Mesodermal cell (in vitro differentiated cells): ENCODE measurements at regions not wholly inside any gene's neighbourhood (a gene's known extent, or its start where the extent isn't known, plus 50 kb on each side); places are given as distances from the start of the nearest gene placed in this dataset.

Experiments used
- H3K27ac ChIP-seq: 2 replicates; pipeline ENCODE4 v1.7.0; 2013; ENCODE audit warnings: mild to moderate bottlenecking, low read depth, low read length, moderate library complexity; ENCODE audit not compliant: severe bottlenecking
- H3K36me3 ChIP-seq: 2 replicates; pipeline ENCODE4 v1.7.1; 2013; ENCODE audit warnings: mild to moderate bottlenecking, low read length, moderate library complexity; ENCODE audit not compliant: control insufficient read depth, insufficient read depth
- H3K4me1 ChIP-seq: one replicate; pipeline ENCODE4 v1.7.1; 2013; ENCODE audit warnings: mild to moderate bottlenecking, low read length; ENCODE audit not compliant: insufficient read depth, control insufficient read depth, poor library complexity, severe bottlenecking
- H3K4me3 ChIP-seq: 2 replicates; pipeline ENCODE4 v1.7.0; 2013; ENCODE audit warnings: low read length, control low read depth, mild to moderate bottlenecking; ENCODE audit not compliant: insufficient read depth, poor library complexity, severe bottlenecking; ENCODE audit errors: extremely low read depth
- H3K9me3 ChIP-seq: 2 replicates; pipeline ENCODE4 v1.7.1; 2013; ENCODE audit warnings: mild to moderate bottlenecking, low read length, moderate library complexity; ENCODE audit not compliant: control insufficient read depth
- WGBS, 2 experiments: methylation state at CpG; one replicate each; pipeline ENCODE4 v1.1.5; 2013; ENCODE audit warnings: missing lambda C conversion rate in 2 of 2; ENCODE audit not compliant: insufficient coverage in 2 of 2; 5-methylcytosine and 5-hydroxymethylcytosine counted together

DNA sequence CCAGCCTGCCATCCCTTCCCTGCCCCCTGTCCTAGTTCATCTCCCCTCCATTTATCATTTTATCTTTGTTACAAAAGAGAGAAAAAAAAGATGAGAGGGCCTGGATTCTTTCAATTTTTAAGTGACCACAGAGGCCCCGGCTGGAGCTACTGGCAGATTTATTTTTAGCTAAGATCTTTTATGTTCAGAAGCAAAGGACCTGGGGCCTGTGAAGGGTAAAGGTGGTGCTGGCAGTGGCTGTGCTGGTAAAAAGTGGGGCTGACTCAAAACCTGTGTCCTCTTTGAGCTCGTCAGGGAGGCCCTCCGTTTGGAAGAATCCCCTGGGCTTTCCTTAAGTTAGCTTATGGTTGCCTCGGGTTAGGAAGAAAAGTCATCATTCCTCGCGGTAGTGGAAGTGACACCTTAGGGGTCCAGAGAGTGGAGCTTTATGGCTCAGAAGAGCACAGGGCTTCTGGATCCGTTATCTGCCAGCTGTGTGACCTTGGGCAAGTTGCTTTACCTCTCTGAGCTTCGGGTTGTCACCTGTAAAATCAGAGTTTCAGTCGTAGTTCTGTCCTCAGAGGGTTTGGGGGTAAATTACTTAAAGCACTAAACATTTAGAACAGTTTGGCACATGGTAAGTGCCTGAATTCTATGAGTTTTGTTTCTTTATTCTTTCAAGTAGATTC lies 923.8 kb upstream of the EEF2KMT start:
- Histone ChIP-seq H3K4me1 (peaks cover 11% of the 10 kb centered on the region), H3K36me3 (no peaks in the 10 kb centered on the region), H3K4me3 (no peak overlapping the region), H3K27ac (no peak overlapping the region), H3K9me3 (no peaks in the 10 kb centered on the region)
- 82% methylated on average over 7 of the region's 9 CpGs for WGBS, 2 experiments

DNA sequence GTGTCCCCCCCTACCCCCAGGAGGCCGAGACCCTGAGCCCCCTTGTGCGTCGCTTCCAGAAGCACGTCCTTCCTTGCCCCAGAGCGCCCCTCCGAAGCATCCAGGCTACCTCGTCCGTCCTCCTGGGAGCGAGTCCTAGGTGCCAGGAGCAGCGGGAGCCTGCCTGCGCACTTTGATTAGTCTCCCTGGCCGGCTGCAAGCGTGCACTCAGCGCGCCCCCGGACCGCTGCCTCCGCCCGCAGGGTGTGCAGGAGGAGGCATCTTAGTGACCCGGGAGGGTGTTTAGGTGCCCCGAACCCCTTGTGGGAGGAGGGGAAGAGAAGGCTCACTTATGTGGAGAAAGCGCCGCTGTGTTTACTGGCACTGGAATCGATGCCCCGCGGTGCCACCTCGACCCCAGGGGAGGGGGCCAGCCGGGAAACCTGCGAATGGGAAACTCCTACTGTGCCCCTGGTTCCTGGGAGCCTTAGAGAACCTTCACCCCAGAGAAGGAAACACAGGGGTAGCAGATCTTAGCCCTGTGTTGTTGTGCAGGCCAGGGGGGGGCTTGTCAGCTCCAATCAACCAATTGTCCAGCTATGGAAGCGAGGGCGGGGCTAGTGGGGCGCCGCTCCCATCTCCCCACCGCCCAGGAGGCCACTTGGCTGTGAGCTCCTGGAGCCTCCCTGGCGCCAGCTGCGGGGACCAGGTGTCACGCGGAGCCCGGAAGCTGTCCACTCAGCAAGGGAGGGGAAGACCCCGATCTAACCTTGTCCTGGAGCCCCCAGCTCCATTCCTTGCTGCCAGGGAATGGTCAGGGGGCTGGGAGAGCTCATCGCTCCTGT lies 922.8 kb upstream of the EEF2KMT start:
- 12 to 20% methylated on average over 25 to 34 of the region's 41 CpGs for WGBS, 2 experiments
- Histone ChIP-seq H3K27ac (no peak overlapping the region), H3K4me3 (peak overlapping the region; percentile 23), H3K4me1 (peaks cover 11% of the 10 kb centered on the region), H3K9me3 (no peaks in the 10 kb centered on the region), H3K36me3 (no peaks in the 10 kb centered on the region)

DNA sequence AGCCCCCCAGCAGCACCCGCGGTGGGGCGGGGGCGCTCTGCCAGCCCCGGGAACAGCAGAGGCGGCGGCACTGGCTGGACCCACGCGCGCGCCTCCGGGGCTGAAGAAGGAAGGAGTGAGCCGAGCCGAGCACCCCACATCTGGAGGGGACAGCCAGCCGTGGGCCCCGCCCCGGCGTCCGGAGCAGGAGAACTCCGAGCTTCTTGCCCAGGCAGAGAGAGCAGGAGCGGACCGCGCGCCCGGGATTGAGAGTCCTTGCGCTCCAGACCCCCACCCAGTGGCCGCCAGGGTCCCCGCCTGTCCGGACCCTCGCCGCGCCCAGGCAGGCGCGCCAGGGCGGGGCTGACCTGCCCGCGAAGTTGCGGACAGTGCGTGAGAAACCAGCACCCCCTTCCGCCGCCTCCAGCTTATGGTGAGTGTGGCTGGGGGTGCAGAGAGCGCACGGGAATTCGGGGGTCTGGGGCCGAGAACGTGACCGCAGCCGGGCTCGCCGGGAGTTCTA lies 921.9 kb upstream of the EEF2KMT start:
- H3K9me3 ChIP-seq, result no peaks in the 10 kb centered on the region
- peaks cover 11% of the 10 kb centered on the region for H3K4me1 ChIP-seq
- H3K36me3 ChIP-seq, result no peaks in the 10 kb centered on the region
- 0 to 2% methylated on average over 29 to 36 of the region's 50 CpGs for WGBS, 2 experiments
- H3K27ac ChIP-seq, result no peak overlapping the region
- H3K4me3 ChIP-seq, result peak overlapping the region; percentile 23

DNA sequence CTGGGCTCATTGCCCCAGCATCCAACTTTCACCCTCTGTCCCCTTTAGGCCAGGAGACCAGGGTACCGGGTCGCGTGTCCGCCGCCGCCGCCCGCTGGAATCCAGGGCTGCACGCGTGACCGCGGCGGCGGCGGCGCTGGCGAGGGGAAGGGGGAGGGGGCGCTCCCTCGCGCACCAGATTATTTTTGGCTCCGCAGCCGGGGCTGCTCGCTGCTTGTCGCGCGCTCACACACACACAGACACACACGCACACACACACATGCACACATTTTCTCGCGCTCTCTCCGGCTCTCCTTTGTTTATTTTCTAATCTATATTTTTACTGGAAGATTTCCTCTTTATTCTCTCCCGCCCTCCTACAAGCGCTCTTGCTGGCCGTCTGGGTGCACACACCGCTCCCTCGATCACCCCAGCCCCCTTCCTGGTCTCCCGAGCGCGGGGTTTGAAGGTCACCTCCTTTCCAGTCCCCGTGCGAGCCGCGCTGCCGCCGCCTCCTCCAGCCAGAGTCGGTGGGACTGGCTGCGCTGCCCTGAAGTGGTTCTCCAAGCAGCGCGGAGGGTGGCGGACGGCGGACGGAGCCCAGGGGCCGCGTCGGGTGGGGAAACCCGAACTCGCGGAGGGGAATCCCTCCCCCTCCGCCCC lies 921.4 kb upstream of the EEF2KMT start:
- Histone ChIP-seq H3K9me3 (no peaks in the 10 kb centered on the region), H3K36me3 (no peaks in the 10 kb centered on the region), H3K27ac (no peak overlapping the region), H3K4me3 (peak overlapping the region; percentile 23), H3K4me1 (peaks cover 11% of the 10 kb centered on the region)
- 0 to 2% methylated on average over 13 to 24 of the region's 59 CpGs for WGBS, 2 experiments

DNA sequence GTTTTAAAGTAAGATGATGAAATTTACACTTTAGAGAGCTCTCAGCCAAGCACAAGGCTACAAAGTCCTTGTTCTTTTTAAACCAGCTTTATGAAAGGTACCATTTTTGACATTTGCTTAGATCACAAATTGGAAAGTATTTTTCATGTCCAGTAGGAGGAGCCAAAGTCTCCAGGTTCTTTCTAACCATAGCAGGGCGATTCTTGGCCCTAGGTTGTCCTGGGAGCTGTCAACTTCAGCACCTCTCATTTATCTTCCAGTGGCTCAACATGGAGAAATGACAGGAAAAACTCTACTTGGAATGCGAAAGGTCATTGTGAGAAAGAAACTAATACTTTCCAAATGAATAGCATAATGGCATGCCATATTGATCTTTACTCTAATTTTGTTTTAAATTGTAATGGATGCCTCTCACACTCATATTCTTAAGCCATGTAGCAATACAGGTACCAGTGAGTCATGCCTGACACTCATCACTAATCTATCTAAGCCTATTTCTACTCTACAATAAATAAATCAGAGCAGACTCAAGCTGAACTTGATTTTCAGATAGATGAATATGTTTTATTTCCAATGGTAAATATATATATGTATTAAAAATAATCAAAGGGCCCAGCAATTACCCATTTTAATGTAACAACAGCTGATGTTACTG lies 919.1 kb upstream of the EEF2KMT start:
- Histone ChIP-seq H3K36me3 (no peaks in the 10 kb centered on the region), H3K9me3 (no peaks in the 10 kb centered on the region), H3K4me3 (no peak overlapping the region), H3K4me1 (peaks cover 11% of the 10 kb centered on the region), H3K27ac (no peak overlapping the region)
- 20% methylated on average over 1 of the region's 2 CpGs; no CpG with 5 or more reads in 1 of the 2 experiments for WGBS, 2 experiments

DNA sequence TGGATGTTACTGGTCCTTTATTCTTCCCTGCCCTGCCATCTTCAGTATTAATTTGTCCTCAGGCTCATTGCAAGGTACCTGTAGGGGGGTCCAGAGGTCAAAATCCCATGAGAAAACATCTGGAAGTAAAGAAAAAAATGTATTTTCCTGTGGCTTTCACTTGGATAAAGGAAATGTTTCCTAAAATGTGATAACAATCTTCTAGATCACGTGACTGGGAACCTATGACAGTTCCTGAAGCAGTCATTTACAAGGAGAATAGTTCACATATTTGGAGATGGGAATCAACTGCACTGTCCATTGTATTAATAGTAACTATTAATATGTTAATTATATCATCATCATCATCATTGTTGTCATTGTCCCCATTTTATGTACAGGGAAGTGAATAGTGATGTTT lies 915.1 kb upstream of the EEF2KMT start:
- 86% methylated on average over 1 of the region's 1 CpG; no CpG with 5 or more reads in 1 of the 2 experiments for WGBS, 2 experiments

DNA sequence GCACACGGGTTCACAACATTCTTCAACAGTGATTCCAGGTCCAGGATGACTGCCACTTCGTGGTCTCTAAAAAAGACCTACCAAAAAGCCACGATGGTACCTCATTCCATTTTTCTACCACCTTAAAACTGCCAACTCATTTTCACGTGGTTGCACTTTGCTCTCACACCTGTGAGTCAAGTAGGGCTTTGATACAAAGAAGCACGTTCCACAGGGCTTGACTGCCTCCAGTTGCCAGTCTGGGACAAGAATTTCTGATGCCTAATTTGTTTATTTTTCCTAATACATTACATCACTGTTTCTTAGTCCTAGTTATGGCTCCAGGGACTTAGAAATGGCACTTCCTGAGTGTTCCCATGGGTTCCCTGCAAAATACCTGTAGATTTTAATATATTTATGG lies 911.6 kb upstream of the EEF2KMT start:
- no peak overlapping the region for H3K27ac ChIP-seq
- no peaks in the 10 kb centered on the region for H3K36me3 ChIP-seq
- no peaks in the 10 kb centered on the region for H3K4me1 ChIP-seq
- H3K9me3 ChIP-seq, result no peaks in the 10 kb centered on the region
- H3K4me3 ChIP-seq, result no peak overlapping the region
- WGBS, 2 experiments, result 61 to 85% methylated on average over 3 to 4 of the region's 5 CpGs

More for the DNA sequence above, 915.1 kb upstream of the EEF2KMT start:
- Histone ChIP-seq H3K9me3 (no peaks in the 10 kb centered on the region), H3K36me3 (no peaks in the 10 kb centered on the region), H3K4me3 (no peak overlapping the region), H3K27ac (no peak overlapping the region), H3K4me1 (no peaks in the 10 kb centered on the region)

DNA sequence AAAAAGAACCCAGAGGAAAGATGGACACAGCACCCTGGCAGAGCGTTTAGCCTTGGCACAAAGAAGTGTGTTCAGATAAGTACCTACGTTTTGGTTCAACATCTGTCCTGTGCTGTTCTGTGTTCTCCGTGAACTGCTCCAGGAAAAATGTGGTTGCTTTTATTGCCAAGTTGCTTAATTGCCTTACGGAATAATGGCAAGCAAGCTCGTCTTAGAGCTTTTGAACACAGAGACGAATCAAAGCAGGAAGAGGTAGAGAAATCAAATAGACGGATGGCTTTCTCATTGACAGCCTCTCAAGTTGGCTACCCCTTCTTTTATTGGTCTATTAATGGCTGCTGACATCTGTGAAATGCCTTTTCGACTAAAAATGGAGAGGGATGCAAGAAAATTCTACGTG lies 911.1 kb upstream of the EEF2KMT start:
- Histone ChIP-seq H3K27ac (no peak overlapping the region), H3K36me3 (no peaks in the 10 kb centered on the region), H3K4me1 (no peaks in the 10 kb centered on the region), H3K9me3 (no peaks in the 10 kb centered on the region), H3K4me3 (no peak overlapping the region)
- WGBS, 2 experiments, result 82 to 87% methylated on average over 7 to 8 of the region's 9 CpGs

DNA sequence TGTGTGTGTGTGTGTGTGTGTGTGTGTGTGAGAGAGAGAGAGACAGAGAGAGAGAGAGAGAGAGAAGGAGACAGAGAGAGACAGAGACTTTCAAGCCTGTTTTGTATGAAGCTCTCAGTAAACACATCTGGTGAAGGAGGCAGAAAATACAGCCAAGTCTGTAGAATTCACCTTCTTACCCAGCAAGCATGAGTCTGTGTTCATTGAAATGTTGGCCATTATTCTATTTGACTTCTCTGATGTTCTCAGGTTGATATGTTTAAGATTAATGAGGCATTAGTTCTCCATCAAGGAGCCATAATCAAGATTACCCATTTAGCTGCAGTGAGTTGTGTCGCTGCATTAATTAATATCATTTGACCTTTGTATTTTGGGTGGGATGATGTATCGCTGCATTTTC lies 895.8 kb upstream of the EEF2KMT start:
- Histone ChIP-seq H3K27ac (no peak overlapping the region), H3K36me3 (no peaks in the 10 kb centered on the region), H3K9me3 (no peaks in the 10 kb centered on the region), H3K4me1 (no peaks in the 10 kb centered on the region), H3K4me3 (no peak overlapping the region)
- WGBS, 2 experiments, result 100% methylated on average over 1 to 2 of the region's 2 CpGs

DNA sequence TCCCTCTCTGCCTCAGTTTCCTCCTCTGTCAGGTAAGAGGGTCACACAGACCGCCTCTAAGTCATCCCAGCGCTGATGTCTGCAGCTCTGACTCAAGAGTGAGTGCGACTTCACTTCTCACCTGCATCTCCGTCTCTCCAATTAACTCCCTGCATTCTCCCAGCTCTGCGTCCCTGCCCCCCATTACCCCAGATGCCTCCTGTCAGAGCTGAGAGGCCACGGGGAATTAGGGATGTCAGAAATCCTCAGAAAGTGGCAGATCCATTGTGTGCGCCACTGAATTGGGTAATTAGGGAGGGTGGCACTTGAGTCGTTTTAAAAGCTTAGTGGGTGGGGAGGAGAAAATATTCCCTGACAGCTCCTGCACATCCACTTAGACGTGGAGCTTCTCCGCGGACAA lies 885.4 kb upstream of the EEF2KMT start:
- no peak overlapping the region for H3K4me3 ChIP-seq
- no peak overlapping the region for H3K27ac ChIP-seq
- H3K4me1 ChIP-seq, result no peaks in the 10 kb centered on the region
- no peaks in the 10 kb centered on the region for H3K36me3 ChIP-seq
- H3K9me3 ChIP-seq, result no peaks in the 10 kb centered on the region
- WGBS, 2 experiments, result 68 to 70% methylated on average over 5 to 6 of the region's 11 CpGs
